Effector CD8-positive, alpha-beta T cell (primary cell): ENCODE measurements at regions not wholly inside any gene's neighbourhood (a gene's known extent, or its start where the extent isn't known, plus 50 kb on each side); places are given as distances from the start of the nearest gene placed in this dataset.
"Not testable (repeated sequence)": the region's sequence is repeated elsewhere in the genome, so short reads cannot be mapped to it uniquely, and the experiment has no call there.

ENCODE experiments used
- DNase-seq: peaks from one replicate; lab custom pipeline; 2025; lab: John Stamatoyannopoulos, UW

GRCh38 chr2:238720232-238720672, 127.6 kb upstream of the TWIST2 start:
- DNase-seq, result peak; percentile 6

DNA sequence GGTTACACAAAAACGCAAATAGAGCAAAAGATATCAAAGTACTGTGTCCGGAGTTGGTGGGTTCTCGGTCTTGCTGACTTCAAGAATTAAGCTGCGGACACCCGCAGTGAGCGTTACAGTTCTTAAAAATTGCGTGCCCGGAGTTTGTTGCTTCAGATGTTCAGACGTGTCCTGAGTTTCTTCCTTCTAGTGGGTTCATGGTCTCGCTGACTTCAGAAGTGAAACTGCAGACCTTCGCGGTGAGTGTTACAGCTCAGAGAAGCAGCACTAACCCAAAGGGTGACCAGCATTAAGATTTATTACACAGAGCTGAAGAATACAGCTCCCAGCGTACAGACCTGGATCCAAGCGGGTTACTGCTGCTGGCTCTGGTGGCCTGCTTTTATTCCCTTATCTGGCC, 125.7 kb upstream of the TWIST2 start:
- no peak for DNase-seq

DNA sequence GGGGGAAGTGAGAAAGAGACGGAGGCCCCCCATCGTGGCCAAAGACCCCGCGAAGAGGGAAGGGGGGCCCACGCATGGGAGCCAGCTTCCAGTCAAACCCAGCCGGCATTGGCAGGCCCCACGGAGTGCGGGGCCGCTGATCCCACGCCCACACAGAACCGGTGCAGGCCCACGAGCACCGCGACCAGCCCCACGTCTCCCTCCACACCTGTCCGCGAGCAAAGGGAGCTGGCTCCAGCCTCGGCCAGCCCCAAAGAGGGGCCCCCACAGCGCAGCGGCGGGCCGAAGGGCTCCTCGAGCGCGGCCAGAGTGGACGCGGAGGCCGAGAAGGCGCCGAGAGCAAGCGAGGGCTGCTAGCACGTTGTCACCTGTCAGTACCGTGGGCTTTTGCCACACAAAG, 125.0 kb upstream of the TWIST2 start:
- DNase-seq, result no peak

- not testable (repeated sequence) for DNase-seq
These were observed 124.1 kb upstream of the TWIST2 start for GRCh38 chr2:238723740-238724320.

GRCh38 chr2:238724728-238725127, 123.2 kb upstream of the TWIST2 start:
- no peak for DNase-seq

DNA sequence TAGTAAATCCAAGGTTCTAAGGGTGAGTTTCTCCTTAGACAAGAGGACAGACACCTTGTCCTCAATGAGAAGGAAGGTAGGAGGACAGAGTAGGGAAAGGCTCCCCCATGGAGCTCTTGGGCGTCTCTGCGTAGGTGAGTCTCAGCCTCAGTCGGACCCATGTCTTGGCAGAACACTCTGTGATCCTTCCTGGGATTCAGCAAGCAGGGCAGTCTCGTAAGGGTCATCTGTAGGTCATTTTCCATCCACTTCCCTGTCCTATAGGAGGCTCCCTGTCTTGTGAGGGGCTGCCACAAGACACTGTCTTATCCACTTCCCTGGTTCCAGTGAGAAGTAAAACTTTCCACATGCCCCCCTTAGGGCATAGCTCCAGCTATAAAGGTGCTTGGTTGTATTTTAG, 122.6 kb upstream of the TWIST2 start:
- DNase-seq, result no peak

- no peak for DNase-seq
These were observed 121.0 kb upstream of the TWIST2 start for GRCh38 chr2:238726670-238727584.

GRCh38 chr2:238727585-238728329, 120.1 kb upstream of the TWIST2 start:
- DNase-seq, result no peak

DNA sequence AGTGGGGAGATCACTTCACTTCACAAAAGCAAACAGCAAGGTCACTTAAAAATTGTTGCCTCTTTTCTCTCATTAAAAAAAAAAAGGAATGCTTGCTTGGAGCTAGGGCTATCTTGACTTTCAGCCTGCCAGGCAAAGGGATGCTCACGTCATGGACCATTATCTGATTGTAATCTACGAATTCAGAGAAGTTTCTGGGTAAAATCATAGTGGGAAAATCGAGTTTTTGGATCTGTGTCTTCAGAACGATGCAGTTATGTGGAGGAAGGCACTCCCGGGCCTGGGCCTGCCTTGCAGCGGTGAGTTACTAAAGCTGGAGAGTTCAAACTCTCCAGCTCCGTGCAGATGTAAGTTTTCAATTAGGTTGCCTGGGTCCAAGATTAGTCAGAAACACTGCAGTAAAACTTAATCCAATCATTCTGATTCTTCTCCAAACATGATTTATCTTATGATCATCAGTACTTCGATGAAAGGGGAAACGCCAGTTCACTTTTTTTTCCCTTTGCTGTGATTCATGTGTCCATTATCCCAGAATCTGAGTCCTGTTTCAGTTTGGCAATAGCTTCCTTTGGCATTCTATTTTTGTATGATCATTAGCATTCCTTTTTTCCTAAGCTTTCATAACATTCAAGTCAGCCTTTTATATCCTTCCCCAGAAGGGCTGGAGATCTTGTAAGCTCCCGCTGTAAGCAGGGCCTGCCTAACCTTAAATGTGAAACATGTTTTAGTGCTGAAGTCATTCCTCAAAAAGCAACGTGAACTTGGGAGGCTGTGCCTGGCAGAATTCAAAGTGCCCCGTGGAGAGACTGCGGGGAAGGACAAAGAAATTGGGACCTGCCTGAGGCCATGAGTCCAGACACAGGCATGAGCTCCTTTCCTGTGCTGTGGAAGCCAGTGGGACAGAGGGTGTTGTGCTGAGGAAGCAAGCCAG, 119.3 kb upstream of the TWIST2 start:
- DNase-seq, result no peak

- no peak for DNase-seq
These were observed 118.5 kb upstream of the TWIST2 start for GRCh38 chr2:238729261-238729935.

- no peak for DNase-seq
These were observed 117.8 kb upstream of the TWIST2 start for GRCh38 chr2:238730001-238730669.

DNA sequence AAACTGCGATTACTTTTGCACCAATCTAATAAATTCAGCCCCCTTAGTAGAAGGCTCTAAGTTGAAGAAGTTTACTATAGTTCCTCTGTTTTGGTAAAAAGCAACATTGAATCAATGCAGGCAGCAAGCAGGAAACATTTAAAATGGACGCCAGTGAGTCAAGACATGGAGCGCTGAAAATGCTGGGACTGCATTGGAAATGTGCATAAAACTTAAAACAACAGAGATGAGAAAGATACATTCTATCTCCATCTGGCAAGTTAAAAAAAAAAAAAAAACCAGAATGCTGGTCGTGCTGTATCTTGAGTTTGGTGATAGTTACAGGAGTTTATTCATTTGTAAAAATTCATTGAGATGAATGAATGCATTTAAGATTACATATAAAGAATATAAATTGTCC, 117.0 kb upstream of the TWIST2 start:
- DNase-seq, result no peak

- DNase-seq, result no peak
These were observed 115.9 kb upstream of the TWIST2 start for GRCh38 chr2:238731961-238732360.

- no peak for DNase-seq
These were observed 109.0 kb upstream of the TWIST2 start for GRCh38 chr2:238738917-238739316.

GRCh38 chr2:238739668-238740067, 108.2 kb upstream of the TWIST2 start:
- DNase-seq, result no peak

GRCh38 chr2:238741277-238741676, 106.6 kb upstream of the TWIST2 start:
- no peak for DNase-seq

DNA sequence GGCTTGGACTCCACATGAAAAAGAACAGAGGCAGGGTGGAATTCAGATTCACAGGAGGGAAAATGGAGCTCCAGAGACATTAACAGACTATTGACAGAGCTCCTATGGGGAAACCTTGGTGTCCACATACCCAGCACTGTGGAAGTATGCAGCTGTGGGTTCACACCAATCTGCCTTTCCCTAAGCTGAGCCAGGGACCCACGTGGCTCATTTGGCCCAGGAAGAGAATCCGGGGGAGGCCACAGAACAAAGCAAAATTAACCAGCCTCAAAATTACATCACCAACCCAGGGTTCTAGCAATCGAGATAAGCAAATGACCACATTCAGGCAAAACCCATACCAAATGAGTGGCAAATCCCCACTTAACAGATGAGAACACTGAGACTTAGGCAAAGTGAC, 105.8 kb upstream of the TWIST2 start:
- no peak for DNase-seq

DNA sequence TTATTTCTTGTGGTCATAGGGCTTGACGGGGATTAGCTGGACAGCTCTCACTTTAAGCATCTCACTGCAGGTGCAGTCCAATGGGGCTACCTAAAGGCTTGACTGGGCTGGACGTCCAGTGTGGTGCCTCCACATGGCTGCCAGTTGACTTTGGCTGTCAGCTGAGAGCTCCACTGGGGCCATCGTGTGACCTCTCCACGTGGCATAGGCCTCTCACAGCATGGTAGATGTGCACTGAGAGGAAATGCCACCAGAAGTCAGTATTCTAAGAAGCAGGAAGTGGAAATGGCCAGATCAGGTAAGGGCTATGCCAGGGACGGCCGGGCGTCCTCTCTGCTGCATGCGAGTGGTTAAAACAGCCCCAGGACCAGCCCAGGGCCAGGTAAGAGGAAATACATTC, 105.2 kb upstream of the TWIST2 start:
- DNase-seq, result no peak

GRCh38 chr2:238743243-238744065, 104.4 kb upstream of the TWIST2 start:
- no peak for DNase-seq

DNA sequence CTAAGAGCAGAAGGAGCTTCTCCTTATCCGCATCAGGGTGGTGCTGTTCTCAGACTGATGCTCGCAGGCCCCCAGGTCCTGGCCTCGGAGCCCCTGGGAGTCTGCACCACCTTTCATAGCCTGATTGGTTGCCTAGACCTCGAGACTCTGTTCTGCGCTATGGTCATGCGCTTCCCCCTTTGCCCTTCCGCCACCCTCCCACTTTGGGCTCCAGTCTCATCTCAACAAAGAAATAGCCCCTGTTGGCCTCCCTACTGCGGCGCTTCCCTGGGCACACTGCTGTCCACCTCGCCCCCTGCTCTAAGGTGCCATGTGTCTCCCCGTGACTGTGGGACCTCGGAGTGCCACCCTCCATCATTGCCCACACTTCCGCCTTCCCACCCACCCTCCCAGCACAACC, 102.9 kb upstream of the TWIST2 start:
- DNase-seq, result no peak
